ENCODE measurements at regions not wholly inside any gene's neighbourhood (a gene's known extent, or its start where the extent isn't known, plus 50 kb on each side); places are given as distances from the start of the nearest gene placed in this dataset.

GRCh38 chr4:71163317-71163716, 169.9 kb downstream of the DCK start:
- DNase-seq: no peak

DNA sequence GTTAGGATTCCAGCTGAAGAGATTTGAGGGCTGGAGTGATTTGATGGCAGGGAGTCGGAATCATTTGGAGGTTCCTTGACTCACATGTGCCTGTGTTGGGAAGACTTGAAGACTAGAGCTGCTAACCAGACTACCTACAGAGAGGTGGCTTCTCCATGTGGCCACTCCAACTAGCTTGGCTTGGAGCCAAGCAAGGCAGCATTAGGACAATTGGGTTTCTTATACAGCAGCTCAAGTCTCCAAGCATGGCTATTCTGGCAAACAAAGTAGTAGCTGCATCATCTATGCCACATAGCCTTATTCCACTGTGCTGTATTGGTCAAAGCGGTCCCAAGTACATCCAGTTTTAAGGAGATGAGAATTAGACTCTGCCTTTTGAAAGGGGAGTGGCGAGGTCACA, 171.7 kb upstream of the SLC4A4 start:
- DNase-seq: no peak

GRCh38 chr4:71171592-71171991, 167.2 kb upstream of the SLC4A4 start:
- no peak for DNase-seq

DNA sequence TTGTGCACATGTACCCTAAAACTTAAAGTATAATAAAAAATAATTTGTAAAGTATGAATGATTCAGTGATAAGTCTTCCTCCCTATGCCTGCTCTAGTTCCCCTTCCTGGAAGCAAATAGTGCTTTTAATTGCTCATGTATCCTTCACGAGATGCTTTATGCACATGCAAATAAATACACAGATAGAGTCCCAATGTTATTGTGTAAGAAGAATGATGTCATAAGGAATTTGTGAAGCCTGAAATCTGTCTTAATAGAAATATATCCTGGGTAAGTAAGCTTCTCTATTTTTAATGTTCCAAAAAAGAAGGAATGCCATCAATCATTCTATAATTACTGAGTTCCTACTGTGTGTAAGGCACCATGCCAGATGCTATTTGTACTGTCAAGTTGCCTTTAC, 157.5 kb upstream of the SLC4A4 start:
- no peak for DNase-seq

DNA sequence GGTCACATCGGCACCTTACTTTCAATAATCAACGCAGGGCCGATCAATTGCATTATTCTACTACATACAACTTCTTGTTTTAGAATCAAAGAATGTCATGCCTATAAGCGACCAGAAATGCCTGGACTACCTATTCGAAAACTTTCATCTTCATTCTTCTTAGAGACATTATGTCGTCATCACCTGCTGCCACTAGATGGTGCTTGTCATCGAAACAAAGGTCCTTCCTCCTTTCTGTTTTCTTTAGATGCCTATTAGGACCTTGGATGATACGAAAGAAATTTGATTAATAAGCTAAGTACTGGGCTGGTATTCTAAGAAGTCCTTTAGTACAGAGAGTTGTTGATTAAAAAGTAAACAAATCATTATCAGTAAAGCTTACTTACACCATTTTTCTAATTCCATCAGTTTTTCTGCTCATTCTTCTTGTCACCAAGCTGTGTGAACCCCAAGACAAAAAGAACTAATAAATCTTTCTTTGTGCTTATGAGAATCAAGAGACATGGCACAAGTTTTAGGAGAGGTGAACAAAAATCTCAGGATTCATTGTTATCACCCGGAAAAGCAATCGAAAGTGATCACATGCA, 154.5 kb upstream of the SLC4A4 start:
- DNase-seq: peak; percentile 11

DNA sequence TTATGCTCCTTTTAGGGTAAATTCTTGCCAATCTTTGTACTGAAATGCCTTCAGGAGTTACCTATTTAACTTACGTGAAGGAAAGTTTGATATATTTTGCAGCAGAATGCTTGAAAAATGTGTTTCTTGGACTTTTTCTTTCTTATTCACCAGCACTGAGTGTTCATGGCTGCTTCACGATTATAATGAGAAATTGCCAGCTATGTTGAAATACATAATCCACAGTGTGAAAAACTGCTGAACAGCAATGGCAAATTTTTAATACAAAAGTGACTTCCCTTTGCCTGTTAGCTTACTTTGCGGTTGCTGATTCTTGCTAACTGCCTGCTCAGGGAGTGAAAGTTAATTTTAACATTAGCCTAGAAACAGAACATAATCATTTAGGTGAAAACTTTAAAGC, 153.8 kb upstream of the SLC4A4 start:
- DNase-seq: no peak

- no peak for DNase-seq
Observed at GRCh38 chr4:71186257-71186565, 152.6 kb upstream of the SLC4A4 start.

DNA sequence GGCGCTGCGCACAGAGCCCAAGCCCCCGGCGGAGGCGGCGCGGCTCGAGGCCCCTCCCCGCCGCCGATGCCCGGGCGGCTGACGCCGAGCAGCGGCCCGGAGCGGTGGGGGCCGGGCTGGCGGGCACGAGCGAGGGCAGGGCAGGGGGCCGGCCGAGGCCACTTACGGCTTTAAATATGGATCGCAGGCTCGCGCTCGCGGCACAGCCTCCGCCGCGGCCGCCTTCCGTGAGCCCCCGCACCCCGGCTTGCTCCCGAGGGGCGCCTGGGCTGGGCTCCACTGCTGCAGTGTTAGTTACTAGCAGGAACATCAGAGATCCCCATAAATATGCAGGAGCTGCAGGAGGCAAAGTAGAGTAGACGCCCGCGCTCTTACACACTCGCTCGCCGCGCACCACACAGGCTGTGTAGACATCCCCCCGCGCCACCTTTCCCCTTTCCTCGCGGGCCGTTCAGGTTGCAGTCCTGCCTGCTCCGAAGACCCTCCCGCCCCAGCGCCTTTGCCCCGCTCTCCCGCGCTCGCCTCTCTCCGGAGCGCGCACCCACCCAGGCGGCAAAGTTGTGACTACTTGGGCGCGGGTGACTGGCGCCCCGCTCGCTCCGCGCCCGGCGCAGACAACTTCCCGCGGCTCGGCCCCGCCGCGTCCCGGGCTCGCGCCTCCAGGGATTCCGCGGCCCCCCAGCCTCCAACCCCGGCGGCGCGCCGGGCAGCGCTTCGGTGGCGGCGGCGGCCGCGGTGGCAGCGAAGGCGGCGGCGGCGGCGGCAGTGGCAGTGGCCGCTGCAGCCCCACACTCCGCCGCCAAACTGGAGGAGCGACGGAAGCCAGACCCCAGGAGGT, 152.0 kb upstream of the SLC4A4 start:
- peak; percentile 2 for DNase-seq

DNA sequence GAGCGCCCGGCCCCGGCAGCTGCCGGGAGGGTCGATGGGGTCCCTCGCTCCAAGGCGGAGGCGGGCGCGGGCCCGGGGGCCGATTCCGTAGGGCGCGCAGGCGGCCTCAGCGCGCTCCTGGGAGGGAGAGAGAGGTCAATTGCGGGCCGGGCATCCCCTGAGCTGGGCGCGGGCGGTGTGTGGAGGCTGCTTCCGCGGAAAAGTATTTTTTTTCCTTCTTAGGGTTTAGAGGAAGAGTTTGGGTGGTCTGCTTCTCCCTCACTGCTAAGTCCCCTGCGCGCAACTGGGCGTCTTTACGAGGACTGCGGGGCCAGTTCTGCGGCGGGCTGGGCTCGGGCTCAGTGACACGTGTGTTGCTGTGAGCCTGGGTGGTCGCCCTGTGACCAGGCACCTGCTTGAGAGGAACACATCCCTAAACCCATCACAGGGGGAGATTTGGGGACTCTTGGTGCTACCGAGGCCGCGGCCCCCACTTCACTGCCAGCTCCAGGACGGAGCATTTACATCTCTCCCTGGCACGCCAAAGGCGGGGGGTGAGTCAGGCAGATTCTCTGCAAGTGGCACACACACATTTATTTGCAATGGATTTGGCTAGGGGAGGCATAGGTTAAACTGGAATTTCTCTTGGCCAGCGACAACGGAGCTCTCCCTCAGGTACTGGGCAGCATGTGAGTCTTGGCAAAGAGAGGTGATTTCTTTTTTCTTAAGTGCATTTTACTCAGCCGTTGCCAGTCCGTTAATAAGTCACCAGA, 151.2 kb upstream of the SLC4A4 start:
- DNase-seq: no peak

DNA sequence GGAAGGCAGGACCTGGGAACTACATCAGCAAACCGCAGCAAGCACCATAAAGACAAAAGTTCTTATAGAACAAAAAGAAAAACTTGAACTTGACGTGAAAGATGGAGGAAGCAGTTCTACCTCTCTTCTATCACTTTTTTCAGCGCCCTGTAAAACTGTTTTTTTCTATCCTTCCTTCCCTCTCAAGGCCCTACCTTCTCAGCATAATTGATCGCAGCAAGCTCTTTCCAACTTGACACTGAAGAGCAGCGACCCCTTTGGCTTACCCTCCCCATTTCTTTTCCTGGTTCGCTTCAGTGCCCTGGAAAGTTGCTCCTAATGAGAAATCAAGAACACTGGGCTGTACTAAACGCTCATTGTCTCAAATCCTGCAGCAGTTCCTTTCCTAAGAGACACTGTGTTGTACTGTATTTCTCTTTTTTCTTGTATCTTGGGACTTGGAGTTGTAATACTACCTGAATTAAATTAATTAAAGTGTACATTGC, 150.6 kb upstream of the SLC4A4 start:
- DNase-seq: no peak

DNA sequence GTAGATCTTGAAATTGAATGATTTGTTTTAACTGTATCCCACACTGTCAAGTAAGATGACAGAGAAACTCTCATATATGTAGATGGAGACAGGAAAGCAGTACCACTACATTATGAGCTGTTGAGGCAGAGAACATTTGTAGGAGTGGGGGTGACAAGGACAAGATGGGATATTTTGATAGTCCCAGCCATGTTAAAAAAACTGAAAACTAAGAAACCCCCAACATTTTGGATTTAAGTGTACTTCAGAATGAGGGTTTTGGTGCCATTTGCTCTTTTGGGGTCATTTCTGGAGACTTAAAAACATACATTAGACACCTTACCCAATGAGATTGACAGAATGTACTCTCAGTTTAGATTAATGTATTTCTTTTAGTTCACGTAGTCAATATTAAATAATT, 149.9 kb upstream of the SLC4A4 start:
- no peak for DNase-seq

DNA sequence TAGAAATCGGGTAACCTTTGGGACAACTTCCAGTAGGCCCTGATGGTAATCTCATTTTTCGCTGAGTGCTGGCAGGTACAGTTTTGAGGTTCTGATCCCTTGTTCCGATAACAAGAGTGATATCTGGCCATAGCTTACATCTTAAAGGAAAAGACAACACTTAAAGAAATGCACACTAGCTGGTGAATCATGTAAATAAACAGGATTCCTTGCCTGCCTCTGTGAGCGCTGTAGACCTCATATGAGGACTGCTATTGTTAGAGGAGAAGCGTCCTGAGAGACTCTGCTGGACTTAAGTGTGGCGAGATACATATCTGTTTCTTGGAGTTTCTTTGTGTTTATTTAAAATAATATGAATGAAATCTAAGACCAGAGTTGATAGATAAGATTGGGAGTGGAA, 149.3 kb upstream of the SLC4A4 start:
- DNase-seq: no peak

- no peak for DNase-seq
Observed at GRCh38 chr4:71194454-71194853, 144.4 kb upstream of the SLC4A4 start.

- DNase-seq: no peak
Observed at GRCh38 chr4:71195924-71196323, 142.9 kb upstream of the SLC4A4 start.

- DNase-seq: no peak
Observed at GRCh38 chr4:71198958-71199357, 139.9 kb upstream of the SLC4A4 start.

- DNase-seq: no peak
Observed at GRCh38 chr4:71201057-71201456, 137.8 kb upstream of the SLC4A4 start.

DNA sequence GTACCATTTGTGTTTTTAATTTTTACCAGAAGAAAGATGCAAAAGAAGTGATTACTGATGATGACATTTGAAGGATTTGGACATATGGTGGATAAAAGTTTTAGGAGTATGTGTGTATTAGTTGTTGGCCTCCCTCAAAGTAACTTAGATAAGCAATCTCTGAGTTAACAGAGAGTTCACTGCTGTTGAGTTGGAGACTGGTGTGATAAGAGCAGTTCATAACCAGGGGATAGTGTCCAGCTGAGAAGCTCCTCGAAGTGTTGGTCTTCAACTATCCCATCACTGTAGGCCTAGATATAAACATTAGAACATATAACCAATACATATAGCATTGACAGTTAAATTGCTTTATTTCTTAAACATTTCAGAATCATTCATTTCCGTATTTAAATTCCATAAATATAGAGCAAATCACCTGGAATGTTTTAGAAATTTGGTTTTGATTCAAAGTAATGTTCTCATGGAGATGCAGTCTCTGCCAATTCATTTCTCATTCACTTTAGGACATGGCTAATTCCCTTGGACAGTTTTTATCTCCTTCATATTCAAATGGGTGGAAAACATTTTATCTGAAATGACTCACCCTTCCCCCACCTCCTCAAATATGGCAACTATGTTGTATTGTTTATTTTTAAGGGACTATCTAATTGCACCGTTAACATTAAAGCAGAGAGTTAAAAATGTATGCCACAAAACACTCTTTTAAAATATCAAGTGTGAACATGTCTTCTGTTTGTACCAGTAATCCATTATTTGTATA, 136.8 kb upstream of the SLC4A4 start:
- no peak for DNase-seq

DNA sequence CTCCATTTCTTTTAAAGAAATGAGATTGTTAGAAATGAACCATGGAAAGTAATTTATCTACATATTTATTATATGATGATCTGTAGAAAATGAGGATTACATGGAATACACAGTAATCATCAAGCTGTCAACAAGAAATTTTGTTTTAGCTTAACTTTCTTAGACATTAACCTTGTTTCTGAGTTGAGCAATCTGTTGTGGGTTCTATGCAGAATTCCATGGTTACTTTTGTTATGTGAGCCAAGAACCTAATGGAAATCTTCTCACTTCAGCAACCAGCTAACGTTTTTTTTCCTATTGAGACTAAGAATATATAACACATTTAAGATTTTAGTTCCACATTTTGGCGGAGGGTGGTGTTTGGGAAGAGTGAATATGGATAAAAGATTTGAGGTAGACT, 136.1 kb upstream of the SLC4A4 start:
- no peak for DNase-seq

DNA sequence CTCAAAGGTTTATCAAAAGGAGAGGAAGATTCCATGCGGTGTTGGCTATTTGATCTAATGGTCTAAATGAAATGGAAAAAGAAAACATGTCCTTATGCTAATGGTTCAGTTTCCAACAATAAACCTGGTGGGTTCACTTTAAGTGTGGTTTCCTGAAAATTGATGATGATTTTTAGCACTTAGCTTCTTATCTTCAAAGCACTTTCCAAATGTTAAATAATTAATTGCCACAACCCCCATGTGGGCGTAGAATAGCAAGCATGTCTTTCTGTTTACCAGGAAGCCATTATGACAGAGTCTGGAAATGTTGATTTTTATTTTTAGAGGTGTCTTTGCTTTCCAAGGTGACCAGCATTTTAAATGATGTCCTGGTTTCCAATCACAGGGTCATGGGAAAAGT, 134.8 kb upstream of the SLC4A4 start:
- no peak for DNase-seq

DNA sequence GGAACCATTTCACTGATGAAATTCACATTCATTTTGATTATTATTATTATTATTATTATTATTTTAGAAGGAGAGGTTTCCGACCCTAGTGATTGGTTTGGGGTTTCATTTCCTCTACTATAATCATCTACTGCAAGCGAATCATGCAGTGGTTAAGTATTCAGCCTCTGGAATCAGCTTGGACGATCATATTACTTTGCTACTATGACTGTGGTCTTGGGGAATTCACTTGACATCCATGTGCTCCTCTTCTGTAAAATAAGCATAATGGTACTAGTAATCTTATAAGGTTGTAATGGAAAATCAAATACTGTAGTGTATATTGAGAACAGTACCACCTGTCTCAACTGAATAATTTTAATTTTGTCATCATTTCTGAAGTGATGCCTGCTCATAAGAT, 132.1 kb upstream of the SLC4A4 start:
- DNase-seq: no peak

- no peak for DNase-seq
Observed at GRCh38 chr4:71209161-71209560, 129.7 kb upstream of the SLC4A4 start.

GRCh38 chr4:71210823-71211222, 128.0 kb upstream of the SLC4A4 start:
- no peak for DNase-seq

DNA sequence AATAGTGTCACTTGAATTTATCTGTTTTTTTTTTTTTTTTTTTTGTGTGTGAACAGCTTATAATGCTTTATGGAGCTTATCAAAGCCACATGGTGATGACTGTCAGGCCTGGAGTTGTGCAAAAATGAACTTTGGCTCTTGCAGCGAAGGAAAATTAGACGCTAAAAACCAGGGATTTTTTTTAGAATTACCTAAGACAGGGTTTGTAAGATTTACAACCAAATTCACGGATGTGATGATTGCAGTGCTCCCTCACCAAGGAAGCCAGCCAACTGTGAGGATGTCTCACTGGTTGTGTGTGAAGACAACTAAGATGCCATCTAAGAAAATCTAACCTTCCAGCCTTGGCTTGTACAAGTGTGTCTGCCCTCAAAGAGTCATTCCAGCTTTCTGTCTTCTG, 127.1 kb upstream of the SLC4A4 start:
- no peak for DNase-seq
